Testis (tissue), 2 donors: ENCODE measurements at regions not wholly inside any gene's neighbourhood (a gene's known extent, or its start where the extent isn't known, plus 50 kb on each side); places are given as distances from the start of the nearest gene placed in this dataset.
"Not testable (repeated sequence)": the region's sequence is repeated elsewhere in the genome, so short reads cannot be mapped to it uniquely, and the experiment has no call there.

Source experiments
- DNase-seq: peaks from one replicate; pipeline ENCODE4 v3.0.0-alpha.2; 2019
- H3K27ac ChIP-seq, 2 donors: fragments of 200-600 bp; sonication (generic); one replicate each; pipeline ENCODE4 v1.5.1; 2019
- H3K27me3 ChIP-seq: fragments of 200-600 bp; sonication (generic); one replicate; pipeline ENCODE4 v1.5.1; 2019
- H3K36me3 ChIP-seq: fragments of 200-600 bp; sonication (generic); one replicate; pipeline ENCODE4 v1.5.1; 2017; ENCODE audit warnings: low read depth; ENCODE audit errors: missing control alignments
- H3K4me1 ChIP-seq: fragments of 200-600 bp; sonication (generic); one replicate; pipeline ENCODE4 v1.5.1; 2019
- H3K4me3 ChIP-seq, 2 donors: fragments of 200-600 bp; sonication (generic); one replicate each; pipeline ENCODE4 v1.5.1; 2017 to 2019
- H3K9me3 ChIP-seq: fragments of 200-600 bp; sonication (generic); one replicate; pipeline ENCODE4 v1.5.1; 2017
- CTCF ChIP-seq, 3 experiments: fragments of 450-650 bp in 2 of 3; fragments of 200-600 bp in 1 of 3; sonication (generic) in 1 of 3; IDR thresholded peaks; one replicate each; pipeline ENCODE4 v1.5.1; 2016 to 2019; ENCODE audit warnings: antibody characterized with exemption in 3 of 3, mild to moderate bottlenecking in 2 of 3, moderate library complexity in 1 of 3
- POLR2A ChIP-seq: fragments of 450-650 bp; IDR thresholded peaks from one replicate; pipeline ENCODE4 v1.6.1; 2017; ENCODE audit warnings: antibody characterized with exemption, mild to moderate bottlenecking, moderate library complexity
- WGBS, 2 donors: methylation state at CpG; one replicate each; pipeline ENCODE4 v1.1.5; 2018; 5-methylcytosine and 5-hydroxymethylcytosine counted together
- intact Hi-C: fragments of 100-400 bp; cut with DNase I; formaldehyde crosslinking; loops from one replicate; pipeline ENCODE4 v1.15.1; 2023; ENCODE audit warnings: low total_unique reads

- DNase-seq: no peak
- intact Hi-C loops: no loop called here
- no peak overlapping the region for H3K4me3 ChIP-seq
- no peaks in the 10 kb centered on the region for H3K36me3 ChIP-seq
- H3K4me1 ChIP-seq: no peaks in the 10 kb centered on the region
- no peaks in the 10 kb centered on the region for H3K9me3 ChIP-seq
- 92 to 94% methylated on average over 1 of the region's 1 CpG for WGBS, 2 donors
- no peak overlapping the region for H3K27ac ChIP-seq
- no peaks in the 10 kb centered on the region for H3K27me3 ChIP-seq
- TF ChIP-seq POLR2A (no peak), CTCF (IDR thresholded peaks at IDR 0.05) (no peak)
These were observed 112.6 kb upstream of the MAPK10 start for GRCh38 chr4:86472377-86473019.

- H3K27me3 ChIP-seq, intact Hi-C loops, H3K4me1 ChIP-seq, DNase-seq, H3K27ac ChIP-seq, H3K9me3 ChIP-seq, H3K4me3 ChIP-seq, H3K36me3 ChIP-seq: not testable (repeated sequence)
- WGBS, 2 donors: 88 to 96% methylated on average over 4 of the region's 4 CpGs
These were observed 116.0 kb upstream of the PTPN13 start for GRCh38 chr4:86478151-86478550.

- no peak overlapping the region for H3K4me3 ChIP-seq
These were observed 112.7 kb upstream of the PTPN13 start for GRCh38 chr4:86481440-86481839.

GRCh38 chr4:86482306-86483172 is 111.6 kb upstream of the PTPN13 start:
- no peak for DNase-seq
- Histone ChIP-seq H3K36me3 (no peaks in the 10 kb centered on the region), H3K4me3 (no peak overlapping the region), H3K4me1 (no peaks in the 10 kb centered on the region), H3K9me3 (no peaks in the 10 kb centered on the region), H3K27ac (no peak overlapping the region), H3K27me3 (no peaks in the 10 kb centered on the region)
- intact Hi-C loops: no loop called here
- 59 to 63% methylated on average over 5 of the region's 5 CpGs for WGBS, 2 donors
- no peak for TF ChIP-seq CTCF (IDR thresholded peaks at IDR 0.05)
- TF ChIP-seq POLR2A: no peak

More at GRCh38 chr4:86481440-86481839, 112.7 kb upstream of the PTPN13 start:
- H3K4me1 ChIP-seq: no peaks in the 10 kb centered on the region
- no peaks in the 10 kb centered on the region for H3K36me3 ChIP-seq
- H3K9me3 ChIP-seq: no peaks in the 10 kb centered on the region
- intact Hi-C loops: no loop called here
- 82 to 86% methylated on average over 1 of the region's 1 CpG for WGBS, 2 donors
- H3K27ac ChIP-seq: no peak overlapping the region
- TF ChIP-seq POLR2A (no peak), CTCF (IDR thresholded peaks at IDR 0.05) (no peak)
- no peaks in the 10 kb centered on the region for H3K27me3 ChIP-seq
- DNase-seq: no peak

GRCh38 chr4:86483173-86483490 is 111.0 kb upstream of the PTPN13 start:
- no peak for DNase-seq
- Histone ChIP-seq H3K9me3 (no peaks in the 10 kb centered on the region), H3K27me3 (no peaks in the 10 kb centered on the region), H3K36me3 (no peaks in the 10 kb centered on the region), H3K4me3 (no peak overlapping the region), H3K27ac (no peak overlapping the region), H3K4me1 (no peaks in the 10 kb centered on the region)
- TF ChIP-seq POLR2A (no peak), CTCF (IDR thresholded peaks at IDR 0.05) (no peak)
- intact Hi-C loops: no loop called here
- WGBS, 2 donors: 56 to 64% methylated on average over 2 of the region's 2 CpGs
